CD4-positive, alpha-beta T cell (primary cell): ENCODE measurements at regions not wholly inside any gene's neighbourhood (a gene's known extent, or its start where the extent isn't known, plus 50 kb on each side); places are given as distances from the start of the nearest gene placed in this dataset.

Source experiments
- ATAC-seq: fragments of 200-7000 bp; cut with Tn5 transposase; one replicate; pipeline ENCODE4 v1.10.0; 2022; ENCODE audit warnings: mild to moderate bottlenecking; ENCODE audit not compliant: poor library complexity
- CTCF ChIA-PET: fragments of 350-600 bp; sonication (Branson Sonifier 250); formaldehyde crosslinking; loops from one replicate; lab custom pipeline; 2021; ENCODE audit warnings: antibody characterized with exemption, inconsistent platforms; lab: Charles Lee
- POLR2A ChIA-PET: fragments of 350-600 bp; sonication (Branson Sonifier 250); formaldehyde crosslinking; loops from one replicate; lab custom pipeline; 2021; ENCODE audit warnings: antibody characterized with exemption, inconsistent platforms; lab: Charles Lee
- DNase-seq, 14 experiments: peaks; one replicate each; pipeline ENCODE4 v3.0.0-alpha.2; 2013 to 2020; ENCODE audit warnings: mixed read lengths in 2 of 14
- H3K27ac ChIP-seq, 2 donors: one replicate each; pipeline versions ENCODE4 v1.5.1 to v1.7.0; 2013; ENCODE audit warnings: low read length in 2 of 2, low read depth in 1 of 2, mild to moderate bottlenecking in 1 of 2
- H3K27me3 ChIP-seq, 2 experiments: 1 replicate in 1 of 2; 2 replicates in 1 of 2; pipeline versions ENCODE4 v1.6.1 to v1.7.0; 2013; ENCODE audit warnings: low read length in 2 of 2, control low read depth in 1 of 2, mild to moderate bottlenecking in 1 of 2, moderate library complexity in 1 of 2; ENCODE audit not compliant: insufficient read depth in 2 of 2, control insufficient read depth in 1 of 2
- H3K36me3 ChIP-seq: one replicate; pipeline ENCODE4 v1.6.1; 2013; ENCODE audit warnings: low read length, control low read depth; ENCODE audit not compliant: insufficient read depth
- H3K4me1 ChIP-seq: one replicate; pipeline ENCODE4 v1.6.1; 2013; ENCODE audit warnings: low read length, control low read depth; ENCODE audit not compliant: insufficient read depth
- H3K4me3 ChIP-seq: one replicate; pipeline ENCODE4 v1.5.1; 2013; ENCODE audit warnings: mild to moderate bottlenecking, low read length, moderate library complexity
- H3K9me3 ChIP-seq, 2 experiments: 1 replicate in 1 of 2; 2 replicates in 1 of 2; pipeline versions ENCODE4 v1.6.1 to v1.7.0; 2013; ENCODE audit warnings: low read length in 2 of 2, mild to moderate bottlenecking in 2 of 2, control low read depth in 1 of 2, moderate library complexity in 1 of 2; ENCODE audit not compliant: control insufficient read depth in 1 of 2, insufficient read depth in 1 of 2
- H3K27ac Mint-ChIP-seq: one replicate; pipeline ENCODE4 v1.8.0; 2020; ENCODE audit warnings: mixed read lengths
- H3K27me3 Mint-ChIP-seq: one replicate; pipeline ENCODE4 v1.8.0; 2021; ENCODE audit warnings: mixed read lengths
- H3K36me3 Mint-ChIP-seq: one replicate; pipeline ENCODE4 v1.8.0; 2021; ENCODE audit warnings: low read depth, mixed read lengths
- H3K4me1 Mint-ChIP-seq: one replicate; pipeline ENCODE4 v1.8.0; 2021; ENCODE audit warnings: low read depth, mixed read lengths
- H3K4me3 Mint-ChIP-seq: one replicate; pipeline ENCODE4 v1.8.0; 2020; ENCODE audit warnings: mild to moderate bottlenecking, mixed read lengths
- H3K9me3 Mint-ChIP-seq: one replicate; pipeline ENCODE4 v1.8.0; 2020; ENCODE audit warnings: mixed read lengths
- intact Hi-C, 2 experiments: fragments of 100-400 bp; cut with DNase I in 1 of 2; cut with micrococcal nuclease in 1 of 2; formaldehyde crosslinking; loops; one replicate each; pipeline versions ENCODE4 v1.15.1 to v1.9.0; 2023 to 2025; cut with DNase I, micrococcal nuclease
- TF ChIP-seq, protein P1 (sequence below): fragments of 200-600 bp; IDR thresholded peaks from one replicate; pipeline ENCODE4 v1.8.0; 2022; ENCODE audit warnings: antibody characterized with exemption, mild to moderate bottlenecking

GRCh38 chr7:109190766-109191398 is 621.2 kb downstream of the DNAJB9 start:
- no peaks in the 10 kb centered on the region for H3K36me3 Mint-ChIP-seq
- POLR2A ChIA-PET, result no interaction called here
- Histone ChIP-seq H3K27ac (no peak overlapping the region), H3K4me3 (no peak overlapping the region), H3K9me3 (no peaks in the 10 kb centered on the region), H3K27me3 (no peaks in the 10 kb centered on the region), H3K36me3 (no peaks in the 10 kb centered on the region), H3K4me1 (no peaks in the 10 kb centered on the region)
- H3K27ac Mint-ChIP-seq, result no peak overlapping the region
- no peak for ATAC-seq
- H3K4me1 Mint-ChIP-seq, result no peaks in the 10 kb centered on the region
- peaks cover 4% of the 10 kb centered on the region for H3K9me3 Mint-ChIP-seq
- TF ChIP-seq, protein P1, sequence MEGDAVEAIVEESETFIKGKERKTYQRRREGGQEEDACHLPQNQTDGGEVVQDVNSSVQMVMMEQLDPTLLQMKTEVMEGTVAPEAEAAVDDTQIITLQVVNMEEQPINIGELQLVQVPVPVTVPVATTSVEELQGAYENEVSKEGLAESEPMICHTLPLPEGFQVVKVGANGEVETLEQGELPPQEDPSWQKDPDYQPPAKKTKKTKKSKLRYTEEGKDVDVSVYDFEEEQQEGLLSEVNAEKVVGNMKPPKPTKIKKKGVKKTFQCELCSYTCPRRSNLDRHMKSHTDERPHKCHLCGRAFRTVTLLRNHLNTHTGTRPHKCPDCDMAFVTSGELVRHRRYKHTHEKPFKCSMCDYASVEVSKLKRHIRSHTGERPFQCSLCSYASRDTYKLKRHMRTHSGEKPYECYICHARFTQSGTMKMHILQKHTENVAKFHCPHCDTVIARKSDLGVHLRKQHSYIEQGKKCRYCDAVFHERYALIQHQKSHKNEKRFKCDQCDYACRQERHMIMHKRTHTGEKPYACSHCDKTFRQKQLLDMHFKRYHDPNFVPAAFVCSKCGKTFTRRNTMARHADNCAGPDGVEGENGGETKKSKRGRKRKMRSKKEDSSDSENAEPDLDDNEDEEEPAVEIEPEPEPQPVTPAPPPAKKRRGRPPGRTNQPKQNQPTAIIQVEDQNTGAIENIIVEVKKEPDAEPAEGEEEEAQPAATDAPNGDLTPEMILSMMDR, result no peak
- H3K27me3 Mint-ChIP-seq, result no peaks in the 10 kb centered on the region
- no peak overlapping the region for H3K4me3 Mint-ChIP-seq
- CTCF ChIA-PET, result no interaction called here
- no peak for DNase-seq
- intact Hi-C loops, result no loop called here

DNA sequence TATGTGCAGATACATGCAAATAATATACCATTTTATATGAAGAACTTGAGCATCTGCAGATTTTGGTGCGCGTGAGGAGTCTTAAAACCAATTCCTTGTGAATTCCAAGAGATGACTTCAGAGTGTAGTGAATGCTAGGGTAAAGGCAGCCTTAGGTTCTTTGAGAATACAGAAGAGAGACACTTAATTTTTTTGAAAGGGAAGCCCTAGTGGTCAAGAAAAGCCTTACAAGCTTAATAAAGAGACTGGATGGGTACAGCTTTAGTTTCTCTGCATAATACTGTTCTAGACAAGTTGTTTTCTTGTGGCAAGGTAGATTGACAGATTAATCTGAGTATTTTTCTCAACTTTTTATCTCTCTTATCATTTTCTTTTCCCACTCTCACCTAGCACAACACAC is 636.5 kb downstream of the DNAJB9 start:
- no peak for ATAC-seq
- Histone ChIP-seq H3K27me3 (no peaks in the 10 kb centered on the region), H3K27ac (no peak overlapping the region), H3K4me3 (no peak overlapping the region), H3K36me3 (no peaks in the 10 kb centered on the region), H3K4me1 (no peaks in the 10 kb centered on the region), H3K9me3 (peaks cover 3 to 4% of the 10 kb centered on the region in 2 experiments)
- Mint-ChIP-seq H3K27me3 (no peaks in the 10 kb centered on the region), H3K4me3 (no peak overlapping the region), H3K27ac (no peak overlapping the region), H3K36me3 (no peaks in the 10 kb centered on the region), H3K4me1 (no peaks in the 10 kb centered on the region), H3K9me3 (peaks cover 31% of the 10 kb centered on the region)
- POLR2A ChIA-PET, result no interaction called here
- no peak for DNase-seq
- CTCF ChIA-PET, result no interaction called here
- intact Hi-C loops, result no loop called here
- TF ChIP-seq, protein P1, result no peak

DNA sequence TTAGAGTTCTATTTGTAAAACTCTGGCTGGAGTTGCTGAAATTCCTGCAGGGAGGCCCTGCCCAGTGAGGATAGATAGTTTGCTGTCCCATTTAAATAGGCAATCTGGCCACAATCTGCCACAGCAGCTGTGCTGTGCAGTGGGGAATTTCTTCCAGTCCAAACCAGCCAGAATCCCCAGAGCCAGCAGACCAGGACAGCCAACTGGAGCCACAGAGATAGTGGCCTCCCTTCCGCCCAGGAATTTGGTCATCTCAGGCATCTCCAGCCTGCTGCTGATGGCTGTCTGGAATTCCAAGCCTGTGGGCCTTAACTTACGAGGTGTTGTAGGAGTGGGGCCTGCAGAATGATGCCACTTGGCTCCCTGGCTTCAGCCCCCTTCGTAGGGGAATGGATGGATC is 643.4 kb downstream of the DNAJB9 start:
- no peaks in the 10 kb centered on the region for H3K27me3 Mint-ChIP-seq
- no peak overlapping the region for H3K4me3 ChIP-seq
- no peaks in the 10 kb centered on the region for H3K4me1 Mint-ChIP-seq
- no peaks in the 10 kb centered on the region for H3K36me3 Mint-ChIP-seq
- CTCF ChIA-PET, result no interaction called here
- no peak overlapping the region for H3K27ac Mint-ChIP-seq
- H3K4me1 ChIP-seq, result no peaks in the 10 kb centered on the region
- H3K36me3 ChIP-seq, result no peaks in the 10 kb centered on the region
- H3K9me3 ChIP-seq, result peaks cover 0 to 18% of the 10 kb centered on the region in 2 experiments
- POLR2A ChIA-PET, result no interaction called here
- no peak for DNase-seq
- TF ChIP-seq, protein P1, result no peak
- no peak for ATAC-seq
- no peak overlapping the region for H3K4me3 Mint-ChIP-seq
- H3K9me3 Mint-ChIP-seq, result peaks cover 11% of the 10 kb centered on the region
- H3K27me3 ChIP-seq, result no peaks in the 10 kb centered on the region
- H3K27ac ChIP-seq, result no peak overlapping the region
- intact Hi-C loops, result no loop called here
